HEK293 (cell line): ENCODE measurements at regions not wholly inside any gene's neighbourhood (a gene's known extent, or its start where the extent isn't known, plus 50 kb on each side); places are given as distances from the start of the nearest gene placed in this dataset.
A peak's percentile ranks its signal among the peaks of the same experiment; 100 is the strongest.

Experiments
- CTCF ChIA-PET: fragments of 350-600 bp; formaldehyde crosslinking; extraction: SDS; loops from one replicate; lab custom pipeline; 2021; ENCODE audit warnings: antibody characterized with exemption; lab: Yijun Ruan, JAX
- POLR2A ChIA-PET: fragments of 300-600 bp; formaldehyde crosslinking; extraction: SDS; loops from one replicate; lab custom pipeline; 2020; ENCODE audit warnings: antibody characterized with exemption, inconsistent platforms; lab: Yijun Ruan, JAX
- H3K27ac ChIP-seq: fragments of 200-500 bp; sonication (Bioruptor generic); 2 replicates; pipeline ENCODE4 v1.5.1; 2014; ENCODE audit warnings: low read depth, low read length, control low read depth, inconsistent platforms; ENCODE audit errors: extremely low read depth
- H3K36me3 ChIP-seq, 2 experiments: fragments of 200-500 bp in 1 of 2; sonication (Bioruptor generic) in 1 of 2; 1 replicate in 1 of 2; 2 replicates in 1 of 2; pipeline ENCODE4 v1.5.1; 2014 to 2017; ENCODE audit warnings: inconsistent platforms in 2 of 2, low read length in 2 of 2; ENCODE audit not compliant: control insufficient read depth in 2 of 2, insufficient read depth in 1 of 2
- H3K4me1 ChIP-seq: fragments of 200-500 bp; sonication (Bioruptor generic); 2 replicates; pipeline ENCODE4 v1.5.1; 2014; ENCODE audit warnings: mild to moderate bottlenecking, low read length, inconsistent platforms; ENCODE audit not compliant: control insufficient read depth, insufficient read depth
- H3K4me3 ChIP-seq: 2 replicates; pipeline ENCODE4 v1.5.1; 2011; ENCODE audit warnings: low read depth, mild to moderate bottlenecking, control low read depth, low read length, moderate library complexity
- H3K9me3 ChIP-seq: fragments of 200-500 bp; sonication (Bioruptor generic); 2 replicates; pipeline ENCODE4 v1.5.1; 2014; ENCODE audit warnings: low read depth, low read length, inconsistent platforms; ENCODE audit not compliant: control insufficient read depth, insufficient read depth
- GLIS1 ChIP-seq: fragments of 450-650 bp; formaldehyde crosslinking; IDR thresholded peaks from 2 replicates; pipeline ENCODE4 v1.5.1; 2016; ENCODE audit warnings: missing biosample characterization, missing genetic modification characterization
- GLIS2 ChIP-seq: fragments of 450-650 bp; formaldehyde crosslinking; IDR thresholded peaks from 2 replicates; pipeline ENCODE4 v1.5.1; 2016; ENCODE audit warnings: missing biosample characterization, missing genetic modification characterization
- HOXD13 ChIP-seq: sonication (generic); formaldehyde crosslinking; IDR thresholded peaks from 2 replicates; pipeline ENCODE4 v1.8.0; 2022; ENCODE audit warnings: missing genetic modification reagents, borderline replicate concordance
- IKZF3 ChIP-seq: fragments of 450-650 bp; IDR thresholded peaks from 2 replicates; pipeline ENCODE4 v1.5.0; 2018; ENCODE audit warnings: missing biosample characterization, mild to moderate bottlenecking, missing genetic modification characterization, moderate library complexity
- OVOL3 ChIP-seq: fragments of 450-650 bp; formaldehyde crosslinking; IDR thresholded peaks from 2 replicates; pipeline ENCODE4 v1.5.1; 2016; ENCODE audit warnings: missing biosample characterization, missing genetic modification characterization
- PRDM4 ChIP-seq: fragments of 450-650 bp; formaldehyde crosslinking; IDR thresholded peaks from 2 replicates; pipeline ENCODE4 v1.5.1; 2017; ENCODE audit warnings: missing biosample characterization, missing genetic modification characterization
- SCRT1 ChIP-seq: fragments of 450-650 bp; formaldehyde crosslinking; IDR thresholded peaks from 2 replicates; pipeline ENCODE4 v1.5.1; 2016; ENCODE audit warnings: missing biosample characterization, missing genetic modification characterization, borderline replicate concordance
- TRIM28 ChIP-seq: IDR thresholded peaks from 2 replicates; pipeline ENCODE4 v1.6.1; 2011; ENCODE audit warnings: low read length, control low read depth, borderline replicate concordance
- ZBTB21 ChIP-seq: fragments of 450-650 bp; formaldehyde crosslinking; IDR thresholded peaks from 2 replicates; pipeline ENCODE4 v1.5.1; 2017; ENCODE audit warnings: missing biosample characterization, missing genetic modification characterization
- ZBTB26 ChIP-seq: fragments of 450-650 bp; formaldehyde crosslinking; optimal IDR thresholded peaks from 2 replicates; pipeline ENCODE3; 2016; ENCODE audit warnings: missing biosample characterization, mild to moderate bottlenecking, missing genetic modification characterization
- ZBTB7A ChIP-seq: fragments of 450-650 bp; formaldehyde crosslinking; IDR thresholded peaks from 2 replicates; pipeline ENCODE4 v1.5.1; 2016; ENCODE audit warnings: low read depth, missing biosample characterization, missing genetic modification characterization
- ZNF10 ChIP-seq: fragments of 450-650 bp; formaldehyde crosslinking; IDR thresholded peaks from 2 replicates; pipeline ENCODE4 v1.5.1; 2017; ENCODE audit warnings: missing biosample characterization, missing genetic modification characterization
- ZNF19 ChIP-seq: fragments of 450-650 bp; formaldehyde crosslinking; IDR thresholded peaks from 2 replicates; pipeline ENCODE4; 2016; ENCODE audit warnings: missing biosample characterization, missing genetic modification characterization, low read depth
- ZNF2 ChIP-seq: fragments of 450-650 bp; formaldehyde crosslinking; IDR thresholded peaks from 2 replicates; pipeline ENCODE4 v1.5.1; 2016; ENCODE audit warnings: missing biosample characterization, missing genetic modification characterization
- ZNF214 ChIP-seq: fragments of 450-650 bp; formaldehyde crosslinking; IDR thresholded peaks from 2 replicates; pipeline ENCODE4 v1.5.1; 2017; ENCODE audit warnings: missing biosample characterization, mild to moderate bottlenecking, missing genetic modification characterization, borderline replicate concordance
- ZNF23 ChIP-seq: fragments of 450-650 bp; formaldehyde crosslinking; IDR thresholded peaks from 2 replicates; pipeline ENCODE4 v1.5.1; 2016; ENCODE audit warnings: missing biosample characterization, missing genetic modification characterization, borderline replicate concordance
- ZNF280D ChIP-seq: fragments of 450-650 bp; formaldehyde crosslinking; IDR thresholded peaks from 2 replicates; pipeline ENCODE4 v1.5.1; 2016; ENCODE audit warnings: missing biosample characterization, missing genetic modification characterization
- ZNF311 ChIP-seq: fragments of 450-650 bp; formaldehyde crosslinking; IDR thresholded peaks from 2 replicates; pipeline ENCODE4 v1.5.1; 2017; ENCODE audit warnings: missing biosample characterization, missing genetic modification characterization, borderline replicate concordance
- ZNF350 ChIP-seq: fragments of 450-650 bp; formaldehyde crosslinking; IDR thresholded peaks from 2 replicates; pipeline ENCODE4 v1.5.0; 2017; ENCODE audit warnings: missing biosample characterization, mild to moderate bottlenecking, missing genetic modification characterization
- ZNF426 ChIP-seq: fragments of 450-650 bp; formaldehyde crosslinking; IDR thresholded peaks from 2 replicates; pipeline ENCODE4 v1.5.1; 2017; ENCODE audit warnings: missing biosample characterization, missing genetic modification characterization, mild to moderate bottlenecking, inconsistent platforms, moderate library complexity
- ZNF645 ChIP-seq: fragments of 450-650 bp; formaldehyde crosslinking; IDR thresholded peaks from 2 replicates; pipeline ENCODE4; 2016; ENCODE audit warnings: missing biosample characterization, missing genetic modification characterization
- ZNF701 ChIP-seq: fragments of 450-650 bp; formaldehyde crosslinking; IDR thresholded peaks from 2 replicates; pipeline ENCODE4 v1.5.1; 2016; ENCODE audit warnings: missing biosample characterization, missing genetic modification characterization
- ZNF707 ChIP-seq: fragments of 450-650 bp; formaldehyde crosslinking; IDR thresholded peaks from 2 replicates; pipeline ENCODE4 v1.5.1; 2016; ENCODE audit warnings: missing biosample characterization, missing genetic modification characterization
- ZNF747 ChIP-seq: fragments of 450-650 bp; formaldehyde crosslinking; IDR thresholded peaks from 2 replicates; pipeline ENCODE4 v1.5.1; 2016; ENCODE audit warnings: missing biosample characterization, missing genetic modification characterization
- ZNF785 ChIP-seq: fragments of 450-650 bp; formaldehyde crosslinking; IDR thresholded peaks from 2 replicates; pipeline ENCODE4 v1.5.1; 2016; ENCODE audit warnings: missing biosample characterization, missing genetic modification characterization
- ZSCAN16 ChIP-seq: fragments of 450-650 bp; formaldehyde crosslinking; IDR thresholded peaks from 2 replicates; pipeline ENCODE4 v1.5.1; 2016; ENCODE audit warnings: missing biosample characterization, missing genetic modification characterization
- ZXDB ChIP-seq: fragments of 450-650 bp; formaldehyde crosslinking; IDR thresholded peaks from 2 replicates; pipeline ENCODE4 v1.5.1; 2016; ENCODE audit warnings: missing biosample characterization, missing genetic modification characterization

- H3K4me3 ChIP-seq = no peak overlapping the region
- no peaks in the 10 kb centered on the region for H3K9me3 ChIP-seq
- no peak overlapping the region for H3K27ac ChIP-seq
- TF ChIP-seq ZNF19 (tag by site-specific recombination) (no peak), HOXD13 (CRISPR knock-in tag) (no peak), ZNF785 (tag by site-specific recombination) (no peak), OVOL3 (tag by site-specific recombination) (no peak), ZNF350 (no peak), ZNF214 (tag by site-specific recombination) (no peak), ZBTB7A (tag by site-specific recombination) (no peak), ZNF23 (tag by site-specific recombination) (no peak), IKZF3 (tag by site-specific recombination) (no peak), GLIS2 (no peak), ZNF10 (no peak), ZBTB26 (no peak), ZNF2 (tag by site-specific recombination) (no peak), ZNF747 (no peak), SCRT1 (tag by site-specific recombination) (no peak), ZNF707 (tag by site-specific recombination) (no peak), ZNF311 (no peak), ZBTB21 (tag by site-specific recombination) (no peak), TRIM28 (no peak)
- H3K4me1 ChIP-seq = peaks cover 5% of the 10 kb centered on the region; the same call in 1 of the 2 replicates
- H3K36me3 ChIP-seq = no peaks in the 10 kb centered on the region
- CTCF ChIA-PET = no interaction called here
- POLR2A ChIA-PET = no interaction called here
Observed at GRCh38 chr11:112884012-112884767, 77.0 kb upstream of the NCAM1 start.

- POLR2A ChIA-PET = no interaction called here
- no peaks in the 10 kb centered on the region for H3K36me3 ChIP-seq
- no peaks in the 10 kb centered on the region for H3K9me3 ChIP-seq
- H3K4me1 ChIP-seq = peaks cover 5% of the 10 kb centered on the region; the same call in 1 of the 2 replicates
- H3K4me3 ChIP-seq = no peak overlapping the region
- CTCF ChIA-PET = no interaction called here
- H3K27ac ChIP-seq = peak overlapping the region; percentile 33; the same call in 1 of the 2 replicates
- no peak for TF ChIP-seq ZNF280D
- no peak for TF ChIP-seq ZNF645
- TF ChIP-seq PRDM4 (tag by site-specific recombination) = no peak
- TF ChIP-seq ZXDB (tag by site-specific recombination) = 0 out of 2 replicates have a peak, but pooled peaks have one; percentile 26
- peak; percentile 92 for TF ChIP-seq ZSCAN16 (tag by site-specific recombination)
- TF ChIP-seq ZNF701 (tag by site-specific recombination) = no peak
- no peak for TF ChIP-seq ZNF426 (tag by site-specific recombination)
- 0 out of 2 replicates have a peak, but pooled peaks have one; percentile 11 for TF ChIP-seq GLIS1 (tag by site-specific recombination)
Observed at GRCh38 chr11:112885744-112886433, 75.3 kb upstream of the NCAM1 start.
